GM10266 (cell line): ENCODE measurements at regions not wholly inside any gene's neighbourhood (a gene's known extent, or its start where the extent isn't known, plus 50 kb on each side); places are given as distances from the start of the nearest gene placed in this dataset.

Experiments
- DNase-seq: peaks from one replicate; pipeline ENCODE4 v3.0.0; 2012; ENCODE audit errors: extremely low spot score
- CTCF ChIP-seq: IDR thresholded peaks from 2 replicates; pipeline ENCODE4 v1.5.1; 2012; ENCODE audit warnings: mild to moderate bottlenecking, low read depth; ENCODE audit not compliant: control insufficient read depth, insufficient read depth; ENCODE audit errors: missing control alignments

DNA sequence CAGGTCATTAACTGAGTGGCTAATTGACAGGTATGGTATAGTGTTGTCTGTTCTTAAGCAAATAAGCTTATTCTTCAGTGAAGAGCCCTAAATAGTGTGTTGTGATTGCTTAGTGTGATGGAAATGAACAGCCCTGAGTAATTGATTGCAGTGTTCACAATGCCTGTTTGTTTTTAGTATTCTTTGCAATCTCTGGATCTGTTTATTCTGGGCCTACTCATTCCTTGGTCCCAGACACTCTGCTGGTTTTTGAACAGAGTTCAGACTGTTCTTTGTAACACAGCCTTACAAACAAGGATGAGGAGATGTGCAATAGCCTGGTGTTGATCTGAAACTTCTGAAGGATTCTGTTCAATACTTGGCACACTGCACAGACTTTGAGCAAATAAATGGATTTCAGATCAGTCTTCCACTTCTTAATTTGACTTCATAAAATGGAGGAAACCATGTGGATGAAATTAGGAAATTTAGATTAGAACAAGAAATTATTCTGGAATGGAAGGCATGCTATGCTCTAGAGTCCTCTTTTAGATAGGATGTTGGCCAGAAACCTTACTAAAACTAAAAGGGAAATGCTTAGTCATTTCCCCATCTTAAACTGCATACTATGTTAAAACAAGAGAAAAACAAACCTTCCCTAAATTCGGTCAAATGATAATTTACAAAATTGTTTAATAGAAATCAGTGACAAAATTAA, 444.2 kb upstream of the SEMA3D start:
- TF ChIP-seq CTCF, result no peak
- DNase-seq, result no peak

DNA sequence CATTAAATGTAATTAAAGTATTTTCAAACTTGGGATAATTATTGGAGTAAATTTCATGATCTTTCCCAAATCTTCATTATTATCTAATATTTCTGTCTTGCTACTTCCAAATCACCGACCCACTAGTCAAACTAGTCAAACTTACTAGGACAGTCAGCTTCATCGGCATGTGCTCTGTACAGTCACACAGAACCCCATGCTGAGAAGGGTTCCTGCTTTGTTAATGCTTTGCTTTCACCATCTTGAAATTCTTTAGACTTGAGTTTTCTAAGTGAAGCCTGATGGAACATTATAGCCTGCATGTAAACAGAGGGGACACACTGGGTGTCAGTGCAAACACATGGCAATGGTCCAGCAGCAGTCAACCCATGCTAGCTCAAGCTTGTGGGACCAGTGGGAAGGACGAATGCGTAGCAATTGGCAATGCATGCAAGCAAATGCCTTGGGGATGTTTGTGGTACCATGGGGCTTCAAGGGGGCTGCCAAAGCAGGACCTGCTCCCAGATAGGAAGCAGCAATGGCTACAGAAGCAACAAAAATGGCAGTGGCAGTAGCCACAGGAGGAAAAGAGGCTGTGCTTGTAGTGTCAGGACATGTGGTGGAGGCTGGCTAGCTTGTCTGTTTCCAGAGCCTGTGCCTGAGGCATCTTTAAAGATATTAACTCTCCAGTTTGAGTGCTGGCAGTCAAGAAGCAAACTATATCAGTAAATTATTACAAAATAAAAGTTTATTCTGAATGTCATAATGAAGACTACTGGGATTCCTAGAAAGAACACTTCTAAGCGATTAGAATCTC, 441.1 kb upstream of the SEMA3D start:
- DNase-seq, result no peak
- no peak for TF ChIP-seq CTCF

DNA sequence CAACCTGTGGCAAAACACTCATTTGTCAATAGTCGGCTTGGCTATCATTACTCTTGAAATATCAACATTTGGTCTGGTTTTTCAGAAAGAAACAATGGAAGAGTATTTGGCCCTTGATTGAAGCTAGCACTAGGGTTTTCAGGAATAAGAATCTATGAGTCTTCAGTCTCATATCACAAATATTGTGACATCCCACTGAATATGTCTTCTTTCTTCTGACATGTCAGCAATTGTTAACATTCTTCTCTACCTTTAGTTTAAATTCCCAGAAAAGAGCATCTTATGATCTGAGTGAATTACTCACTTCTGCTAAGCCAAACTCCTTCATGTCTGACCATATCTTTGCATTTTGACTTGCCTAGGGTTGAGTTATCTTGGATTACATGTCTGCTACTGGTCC, 435.2 kb upstream of the SEMA3D start:
- TF ChIP-seq CTCF, result no peak
- DNase-seq, result no peak

- DNase-seq, result no peak
- no peak for TF ChIP-seq CTCF
Observed at GRCh38 chr7:85620936-85621685, 434.3 kb upstream of the SEMA3D start.

- DNase-seq, result no peak
- TF ChIP-seq CTCF, result no peak
Observed at GRCh38 chr7:85619236-85619635, 432.4 kb upstream of the SEMA3D start.

- TF ChIP-seq CTCF, result no peak
- no peak for DNase-seq
Observed at GRCh38 chr7:85614684-85615083, 427.8 kb upstream of the SEMA3D start.
